GM18909 (cell line): ENCODE measurements at regions not wholly inside any gene's neighbourhood (a gene's known extent, or its start where the extent isn't known, plus 50 kb on each side); places are given as distances from the start of the nearest gene placed in this dataset.
A peak's percentile ranks its signal among the peaks of the same experiment; 100 is the strongest.

Experiments used
- ATAC-seq: cut with Tn5 transposase; IDR thresholded peaks from one replicate; pipeline ENCODE4 v1.9.1; 2021; ENCODE audit warnings: mild to moderate bottlenecking; ENCODE audit not compliant: unreplicated experiment, poor library complexity

DNA sequence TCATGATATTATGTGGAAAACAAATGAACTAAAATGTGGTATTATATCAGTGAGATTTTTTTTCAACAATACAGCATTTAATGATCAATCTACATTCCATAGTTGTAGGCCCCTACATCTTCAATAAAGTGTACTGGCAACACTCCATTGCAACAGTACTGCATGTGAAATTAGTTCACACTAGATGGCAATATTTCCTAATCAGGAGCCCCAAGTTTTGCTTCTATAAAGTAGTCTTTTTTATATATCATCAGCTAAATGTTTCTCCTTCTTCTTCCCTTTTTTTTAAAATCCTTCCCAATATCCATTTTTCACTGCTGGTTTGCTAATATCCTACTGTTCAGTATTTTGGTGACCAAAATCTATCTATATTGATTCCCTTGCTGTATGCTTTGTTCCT is 528.3 kb upstream of the ATXN8OS start:
- no peak for ATAC-seq

DNA sequence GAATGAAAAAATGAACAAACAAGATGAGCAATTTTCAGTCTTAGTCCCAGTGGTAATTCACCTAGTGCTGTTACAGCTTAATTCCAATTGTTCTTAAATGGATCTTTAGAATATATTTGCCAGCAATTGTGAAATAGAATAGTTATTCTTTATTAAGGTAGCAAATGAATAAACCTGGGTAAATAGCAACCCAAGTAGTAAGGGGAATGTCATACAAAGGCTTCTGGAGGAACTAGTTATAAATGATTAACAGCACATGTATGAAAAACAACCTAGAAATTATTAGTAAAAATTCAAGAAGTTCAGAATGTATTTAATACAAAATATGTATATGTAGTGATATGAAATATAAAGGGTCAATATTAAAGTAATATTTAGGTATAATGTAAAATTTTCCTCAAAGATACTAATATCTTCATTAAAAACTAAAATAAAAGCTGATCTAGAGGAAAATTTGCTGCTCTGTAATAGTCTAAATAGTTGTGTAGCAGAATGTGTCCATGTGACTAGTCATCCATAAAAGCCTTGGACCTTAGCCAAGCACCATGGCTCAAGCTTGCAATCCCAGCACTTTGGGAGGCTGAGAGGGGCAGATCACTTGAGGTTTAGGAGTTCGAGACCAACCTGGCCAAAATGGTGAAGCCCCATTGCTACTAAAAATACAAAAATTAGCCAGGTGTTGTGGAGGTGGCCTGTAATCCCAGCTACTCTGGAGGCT is 535.9 kb upstream of the ATXN8OS start:
- ATAC-seq = no peak

DNA sequence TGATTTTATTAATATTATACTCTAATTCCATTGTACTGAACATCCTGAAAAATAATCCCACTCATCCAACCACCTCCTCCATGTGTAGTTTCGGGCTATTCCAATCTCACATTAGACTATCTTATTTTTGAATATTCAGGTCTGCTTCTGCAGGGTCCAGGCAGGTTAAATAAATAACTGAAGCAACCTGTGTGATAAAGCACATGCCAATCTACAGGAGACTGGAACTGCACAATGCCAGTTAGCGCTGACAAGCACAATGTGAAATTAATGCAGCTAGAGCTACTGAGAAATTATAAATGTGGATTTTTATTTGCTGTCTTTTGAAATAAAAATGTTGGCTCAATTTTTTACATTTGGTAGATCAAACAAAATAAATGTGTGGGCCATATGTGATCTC is 540.1 kb upstream of the ATXN8OS start:
- no peak for ATAC-seq

DNA sequence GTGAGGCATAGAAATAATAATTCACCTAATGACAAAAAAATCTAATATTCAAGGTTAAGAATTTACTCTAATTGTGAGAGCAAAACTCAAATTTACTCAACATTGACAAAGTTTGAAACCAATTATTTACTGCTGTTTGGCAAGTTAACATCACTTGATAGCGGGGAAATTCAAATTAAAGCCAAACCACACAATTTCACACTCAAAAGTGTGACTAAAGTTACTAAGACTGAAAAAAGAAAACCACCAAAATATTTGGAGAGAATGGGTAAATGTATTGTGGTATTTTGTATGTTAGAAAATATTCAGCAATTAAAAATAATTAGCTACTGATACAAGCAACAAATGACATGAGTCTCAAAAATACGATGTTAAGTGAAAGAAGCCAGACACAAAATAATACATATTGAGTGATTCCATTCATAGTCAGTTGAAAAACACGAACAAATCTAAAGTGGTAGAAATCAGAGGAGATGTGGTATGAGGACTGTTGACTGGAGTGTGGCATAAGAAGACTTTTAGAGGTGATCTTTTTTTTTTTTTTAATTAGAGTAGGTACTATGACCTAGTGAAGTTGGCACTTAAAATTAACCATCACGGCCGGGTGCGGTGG is 541.4 kb upstream of the ATXN8OS start:
- no peak for ATAC-seq

DNA sequence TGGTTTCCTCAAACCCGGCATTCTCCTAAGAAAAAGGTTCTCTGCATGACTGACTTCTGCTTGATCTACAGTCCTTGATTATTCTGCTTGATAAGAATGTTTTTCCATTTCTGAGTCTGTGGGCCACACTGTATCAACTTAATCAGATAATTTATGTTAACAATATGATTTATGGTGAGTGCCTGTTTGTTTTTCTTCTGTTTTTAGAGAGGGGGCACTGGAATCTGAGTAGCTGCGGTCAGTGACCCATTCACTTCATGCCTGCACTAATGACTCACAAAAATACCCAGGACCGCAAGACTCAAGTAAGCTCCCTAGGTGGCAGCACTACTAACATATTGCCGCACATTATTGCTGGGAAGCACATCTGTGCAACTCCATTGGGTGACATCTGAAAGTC is 542.3 kb upstream of the ATXN8OS start:
- peak; percentile 53 for ATAC-seq

GRCh38 chr13:69556540-69557196 is 551.0 kb upstream of the ATXN8OS start:
- ATAC-seq = no peak

GRCh38 chr13:69553976-69554375 is 553.6 kb upstream of the ATXN8OS start:
- ATAC-seq = no peak

- no peak for ATAC-seq
Measured at GRCh38 chr13:69551193-69551592, 556.4 kb upstream of the ATXN8OS start.

DNA sequence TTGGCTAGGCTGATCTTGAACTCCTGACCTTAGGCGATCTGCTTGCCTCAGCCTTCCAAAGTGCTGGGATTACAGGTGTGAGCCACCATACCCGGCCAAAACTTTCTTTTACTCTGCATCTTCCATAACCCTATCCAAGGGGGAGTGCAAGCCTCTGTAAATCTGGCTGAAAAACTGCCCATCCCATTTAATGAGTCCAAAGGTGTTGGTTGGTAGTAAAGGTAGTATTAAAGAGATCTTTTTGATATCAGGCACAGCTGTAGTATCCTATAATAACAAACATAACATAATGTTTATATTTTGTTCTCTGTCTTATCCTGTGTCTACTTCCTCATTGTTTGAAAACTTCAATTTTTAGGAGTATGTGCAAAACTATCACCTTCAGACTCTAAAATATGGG is 559.8 kb upstream of the ATXN8OS start:
- ATAC-seq = no peak

DNA sequence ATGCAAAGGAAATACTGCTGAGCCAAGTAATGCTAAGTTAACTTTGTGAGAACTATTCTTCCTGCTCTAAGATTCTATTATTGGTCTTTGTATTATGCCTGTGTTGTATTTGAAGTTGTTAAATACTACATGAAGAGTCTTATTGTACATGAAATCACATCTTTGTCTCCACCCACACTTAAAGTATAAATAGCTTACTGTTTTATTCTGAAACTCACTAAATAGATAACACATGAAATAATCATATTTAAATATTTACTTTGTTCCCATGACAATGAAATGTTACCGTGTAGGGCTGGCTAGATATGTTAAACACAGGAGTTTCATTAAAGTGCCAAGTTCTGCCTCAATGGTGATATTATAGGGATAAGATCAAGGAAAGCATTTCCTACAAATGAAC is 562.1 kb upstream of the ATXN8OS start:
- no peak for ATAC-seq

- no peak for ATAC-seq
Measured at GRCh38 chr13:69524459-69525150, 583.0 kb upstream of the ATXN8OS start.

DNA sequence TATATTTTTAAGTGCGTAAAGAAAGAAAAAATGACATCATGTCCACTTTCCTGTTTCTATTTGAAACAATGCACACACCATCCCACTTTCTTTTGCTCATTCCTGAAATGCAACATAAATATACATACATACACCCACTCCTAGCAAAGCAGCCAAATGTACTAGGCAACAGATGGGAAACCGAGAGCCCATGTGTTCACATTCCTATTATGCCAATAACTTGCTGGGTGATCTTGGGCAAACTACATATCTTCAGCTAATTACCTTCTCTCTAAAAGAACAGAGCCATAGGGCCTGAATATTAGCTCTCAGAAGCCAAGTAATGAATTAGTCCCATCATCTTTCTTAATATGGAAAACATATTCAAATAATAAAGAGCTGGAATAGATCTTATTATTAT is 610.6 kb upstream of the ATXN8OS start:
- no peak for ATAC-seq

DNA sequence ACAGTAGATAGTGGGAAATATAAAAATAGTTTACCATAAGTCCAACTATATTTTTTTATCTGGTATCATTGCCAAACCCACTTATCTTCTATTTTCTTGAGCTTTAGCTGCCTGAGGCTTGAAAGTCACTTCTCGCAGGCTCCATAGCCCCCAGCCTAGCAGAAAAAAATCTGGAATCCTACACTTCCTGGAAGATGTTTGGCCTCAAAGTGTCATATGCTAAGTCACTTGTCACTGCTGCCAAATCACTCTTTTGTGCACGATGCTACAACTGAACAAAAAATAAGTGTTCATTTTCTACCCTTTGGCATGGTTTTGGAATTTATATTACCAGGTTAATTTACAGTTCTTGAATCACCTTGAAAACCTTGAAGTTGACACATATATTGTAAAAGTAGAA is 612.5 kb upstream of the ATXN8OS start:
- ATAC-seq = no peak

DNA sequence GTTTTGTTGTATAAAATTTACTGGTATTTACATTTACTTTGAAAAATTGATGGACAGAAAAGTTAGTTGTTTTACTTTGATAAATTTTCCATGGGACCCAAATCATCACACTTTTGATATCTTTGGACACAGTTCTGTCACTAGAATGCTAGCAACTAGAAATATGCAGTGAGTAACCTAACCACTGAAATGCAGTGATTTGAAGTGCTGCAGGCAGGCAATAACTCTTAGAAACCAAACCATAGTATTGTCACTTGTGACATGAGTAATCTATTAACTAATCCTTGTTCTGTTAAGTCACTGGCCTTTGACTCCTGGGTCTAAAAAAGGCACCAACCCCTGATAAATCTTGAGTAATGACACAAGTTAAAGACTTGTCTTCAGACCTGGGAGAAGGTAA is 620.0 kb upstream of the ATXN8OS start:
- no peak for ATAC-seq

DNA sequence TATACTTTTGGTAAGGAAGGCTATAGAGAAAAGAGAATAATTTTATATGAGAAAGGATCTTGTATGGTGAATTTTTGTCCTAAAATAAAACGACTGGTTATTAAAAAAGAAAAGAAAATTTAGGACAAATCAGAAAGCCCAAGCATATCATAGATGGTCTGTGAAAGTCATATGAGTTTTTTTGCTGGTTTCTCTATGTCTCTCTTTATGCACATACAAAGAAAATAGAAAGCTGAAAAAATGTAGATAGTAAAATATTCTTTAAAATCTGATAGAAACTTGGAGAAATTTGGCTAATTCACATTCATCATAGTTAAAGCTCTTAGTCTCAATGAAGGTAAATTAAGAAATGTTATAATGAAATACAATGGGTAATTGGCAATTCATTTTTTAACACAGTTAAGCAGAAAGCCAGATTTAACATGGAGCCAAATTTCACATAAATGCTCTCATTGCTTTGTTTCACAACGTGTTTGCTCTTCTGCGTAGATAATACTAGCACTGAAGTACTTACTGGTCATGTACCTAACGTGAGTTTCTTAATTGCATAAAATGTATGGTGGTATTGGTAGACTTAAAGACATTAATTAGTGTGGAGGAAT is 621.5 kb upstream of the ATXN8OS start:
- no peak for ATAC-seq

DNA sequence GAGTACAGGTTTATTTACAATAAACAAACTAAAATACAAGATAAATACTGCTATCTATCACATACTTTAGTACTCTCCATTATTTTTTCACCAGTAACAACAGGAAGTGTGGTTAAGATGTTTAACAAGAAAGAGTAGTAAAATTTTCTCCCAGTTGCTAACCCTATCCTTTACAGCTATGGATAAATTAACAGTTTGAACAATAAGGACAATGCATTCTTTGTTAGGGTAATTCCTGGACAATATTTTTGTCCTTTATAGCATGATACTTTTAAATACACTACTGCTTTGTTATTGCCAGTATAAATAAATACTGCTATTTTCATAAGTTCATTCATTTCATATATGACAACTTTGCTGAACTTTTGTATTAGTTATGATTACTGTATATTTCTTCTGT is 630.2 kb upstream of the ATXN8OS start:
- no peak for ATAC-seq

- ATAC-seq = no peak
Measured at GRCh38 chr13:69474011-69474685, 633.5 kb upstream of the ATXN8OS start.

DNA sequence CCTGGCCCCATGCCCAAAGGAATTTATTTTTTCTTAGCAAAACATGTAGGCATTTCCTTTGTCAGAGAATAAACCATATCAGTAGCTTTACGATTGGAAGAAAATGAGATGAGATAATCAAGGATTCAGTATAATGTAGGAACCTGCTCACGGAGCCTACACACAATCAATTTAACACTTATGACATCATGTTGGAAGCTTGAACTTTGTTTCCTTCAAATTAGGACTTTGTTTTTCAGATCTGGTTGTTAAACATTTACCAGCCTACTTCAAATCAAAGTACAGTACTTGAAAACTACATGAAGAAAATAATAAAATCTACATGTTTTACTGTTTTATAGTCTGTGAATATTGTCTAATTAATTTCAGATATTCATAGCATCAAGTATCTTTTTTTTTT is 639.0 kb upstream of the ATXN8OS start:
- ATAC-seq = no peak

- ATAC-seq = no peak
Measured at GRCh38 chr13:69461397-69461796, 646.2 kb upstream of the ATXN8OS start.

DNA sequence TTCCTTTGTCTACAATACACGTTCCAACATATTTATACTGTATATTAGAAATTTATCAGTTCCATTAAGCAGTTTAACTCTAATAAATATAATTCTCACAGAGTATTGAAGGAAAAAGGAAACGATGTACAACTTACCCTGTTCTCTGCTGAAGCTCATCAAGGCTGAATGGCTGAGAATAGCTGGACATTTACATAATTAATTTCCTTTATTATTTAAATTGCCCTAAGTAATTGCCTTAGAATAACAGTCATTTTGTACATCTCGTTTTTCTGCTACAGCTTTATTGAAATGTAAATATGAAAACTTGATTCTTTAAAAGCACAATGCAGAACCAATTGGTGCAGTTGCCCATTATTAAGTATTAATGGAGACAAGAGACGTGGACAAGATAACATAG is 648.3 kb upstream of the ATXN8OS start:
- ATAC-seq = no peak
